GM23338 (cell line): ENCODE measurements at regions not wholly inside any gene's neighbourhood (a gene's known extent, or its start where the extent isn't known, plus 50 kb on each side); places are given as distances from the start of the nearest gene placed in this dataset.

Experiments
- ATAC-seq: fragments of 200-7000 bp; cut with Tn5 transposase; 3 replicates; pipeline ENCODE4 v1.9.1; 2020
- DNase-seq: peaks from one replicate; pipeline ENCODE4 v3.0.0-alpha.2; 2015; ENCODE audit warnings: low spot score
- H2AFZ ChIP-seq: fragments of 200-600 bp; sonication (generic); 2 replicates; pipeline ENCODE4 v1.8.0; 2016; ENCODE audit warnings: antibody characterized with exemption, mild to moderate bottlenecking, moderate library complexity
- H3F3A ChIP-seq: fragments of 200-600 bp; sonication (generic); replicated peaks from 2 replicates; pipeline ENCODE4 v1.8.0; 2017; ENCODE audit warnings: antibody characterized with exemption, mixed run types, low read depth
- H3K27ac ChIP-seq: fragments of 200-600 bp; sonication (generic); 2 replicates; pipeline ENCODE4 v1.6.1; 2016; ENCODE audit warnings: low read depth
- H3K27me3 ChIP-seq: fragments of 200-600 bp; sonication (generic); 2 replicates; pipeline ENCODE4 v1.8.0; 2016; ENCODE audit warnings: mild to moderate bottlenecking, mixed run types, moderate library complexity; ENCODE audit not compliant: insufficient read depth
- H3K36me3 ChIP-seq: fragments of 200-600 bp; sonication (generic); 2 replicates; pipeline ENCODE4 v1.8.0; 2016; ENCODE audit warnings: mild to moderate bottlenecking; ENCODE audit not compliant: insufficient read depth
- H3K4me1 ChIP-seq: fragments of 200-600 bp; sonication (generic); 2 replicates; pipeline ENCODE4 v1.8.0; 2016; ENCODE audit warnings: mild to moderate bottlenecking, moderate library complexity; ENCODE audit not compliant: insufficient read depth
- H3K4me2 ChIP-seq: fragments of 200-600 bp; sonication (generic); 2 replicates; pipeline ENCODE4 v1.7.1; 2017; ENCODE audit warnings: mixed run types
- H3K4me3 ChIP-seq: fragments of 200-600 bp; sonication (generic); 2 replicates; pipeline ENCODE4 v1.6.1; 2016; ENCODE audit warnings: mixed run types
- H3K79me2 ChIP-seq: fragments of 200-600 bp; sonication (generic); replicated peaks from 2 replicates; pipeline ENCODE4 v1.8.0; 2017; ENCODE audit warnings: mild to moderate bottlenecking; ENCODE audit not compliant: insufficient read depth
- H3K9me2 ChIP-seq: fragments of 200-600 bp; sonication (generic); 2 replicates; pipeline ENCODE4 v1.8.0; 2017; ENCODE audit not compliant: insufficient read depth
- H4K20me1 ChIP-seq: fragments of 200-600 bp; sonication (generic); replicated peaks from 2 replicates; pipeline ENCODE4 v1.8.0; 2017; ENCODE audit warnings: mild to moderate bottlenecking; ENCODE audit not compliant: insufficient read depth
- H3K27ac Mint-ChIP-seq: 2 replicates; pipeline ENCODE4 v1.8.0; 2020; ENCODE audit warnings: inconsistent platforms, mild to moderate bottlenecking, moderate library complexity, mixed read lengths
- H3K27me3 Mint-ChIP-seq: 3 replicates; pipeline ENCODE4 v1.8.0; 2022; ENCODE audit warnings: low read depth, mild to moderate bottlenecking, moderate library complexity, mixed read lengths, inconsistent platforms; ENCODE audit not compliant: insufficient read depth, poor library complexity
- H3K36me3 Mint-ChIP-seq: 3 replicates; pipeline ENCODE4 v1.8.0; 2021; ENCODE audit warnings: low read depth, mild to moderate bottlenecking, inconsistent platforms, moderate library complexity, mixed read lengths
- H3K4me1 Mint-ChIP-seq: 3 replicates; pipeline ENCODE4 v1.8.0; 2020; ENCODE audit warnings: mild to moderate bottlenecking, inconsistent platforms, mixed read lengths
- H3K4me3 Mint-ChIP-seq: 3 replicates; pipeline ENCODE4 v1.8.0; 2021; ENCODE audit warnings: moderate library complexity, mild to moderate bottlenecking, inconsistent platforms, mixed read lengths
- H3K9me3 Mint-ChIP-seq: 3 replicates; pipeline ENCODE4 v1.8.0; 2020; ENCODE audit warnings: moderate library complexity, mild to moderate bottlenecking, inconsistent platforms, mixed read lengths
- CTCF ChIP-seq, 2 experiments: fragments of 200-600 bp in 1 of 2; sonication (generic) in 1 of 2; conservative IDR thresholded peaks; 2 replicates each; pipeline versions ENCODE4 v1.5.1 to v1.6.1; 2016 to 2017; ENCODE audit warnings: antibody characterized with exemption in 2 of 2, low read depth in 2 of 2, mild to moderate bottlenecking in 2 of 2, moderate library complexity in 1 of 2
- EZH2 ChIP-seq: fragments of 200-600 bp; sonication (generic); IDR thresholded peaks from one replicate; pipeline ENCODE4 v1.8.0; 2017; ENCODE audit warnings: antibody characterized with exemption, mild to moderate bottlenecking, low read depth; ENCODE audit not compliant: unreplicated experiment
- JUNB ChIP-seq: IDR thresholded peaks from one replicate; pipeline ENCODE4 v1.6.1; 2016; ENCODE audit warnings: antibody characterized with exemption; ENCODE audit not compliant: unreplicated experiment
- POLR2AphosphoS5 ChIP-seq: IDR thresholded peaks from 2 replicates; pipeline ENCODE4 v1.6.1; 2016; ENCODE audit warnings: antibody characterized with exemption, low read depth
- REST ChIP-seq: IDR thresholded peaks from one replicate; pipeline ENCODE4 v1.6.1; 2018; ENCODE audit warnings: antibody characterized with exemption; ENCODE audit not compliant: unreplicated experiment
- STAT1 ChIP-seq: IDR thresholded peaks from one replicate; pipeline ENCODE4 v1.6.1; 2016; ENCODE audit warnings: antibody characterized with exemption; ENCODE audit not compliant: unreplicated experiment

- H3K4me3 Mint-ChIP-seq: peak overlapping the region; percentile 82
- peak overlapping the region; percentile 90 for H3K4me2 ChIP-seq
- peaks cover 17% of the 10 kb centered on the region for H3K27me3 Mint-ChIP-seq
- TF ChIP-seq REST (no peak), POLR2AphosphoS5 (peak; percentile 31; the same call in 1 of the 2 replicates), EZH2 (peak; percentile 48)
- H3K27ac ChIP-seq: peak overlapping the region; percentile 82; the same call in 1 of the 2 replicates
- H3K27ac Mint-ChIP-seq: no peak overlapping the region
- no peaks in the 10 kb centered on the region; the same call in 2 of the 3 replicates for H3K9me3 Mint-ChIP-seq
- H4K20me1 ChIP-seq: no peaks in the 10 kb centered on the region
- no peaks in the 10 kb centered on the region for H3K9me2 ChIP-seq
- H3K4me3 ChIP-seq: peak overlapping the region; percentile 65
- ATAC-seq: peak; percentile 83
- peaks cover 56% of the 10 kb centered on the region for H3K4me1 Mint-ChIP-seq
- no peaks in the 10 kb centered on the region for H3K36me3 ChIP-seq
- peak overlapping the region; percentile 91 for H2AFZ ChIP-seq
- DNase-seq: peak; percentile 86
- peaks cover 51% of the 10 kb centered on the region for H3K27me3 ChIP-seq
- peaks cover 39% of the 10 kb centered on the region for H3K4me1 ChIP-seq
- no peaks in the 10 kb centered on the region for H3K79me2 ChIP-seq
- H3F3A ChIP-seq: 0 out of 2 replicates have a peak, but pooled peaks cover 5% of the 10 kb centered on the region
- H3K36me3 Mint-ChIP-seq: no peaks in the 10 kb centered on the region; the same call in 2 of the 3 replicates
Measured at GRCh38 chr18:26655525-26656430, 107.4 kb upstream of the KCTD1 start.

DNA sequence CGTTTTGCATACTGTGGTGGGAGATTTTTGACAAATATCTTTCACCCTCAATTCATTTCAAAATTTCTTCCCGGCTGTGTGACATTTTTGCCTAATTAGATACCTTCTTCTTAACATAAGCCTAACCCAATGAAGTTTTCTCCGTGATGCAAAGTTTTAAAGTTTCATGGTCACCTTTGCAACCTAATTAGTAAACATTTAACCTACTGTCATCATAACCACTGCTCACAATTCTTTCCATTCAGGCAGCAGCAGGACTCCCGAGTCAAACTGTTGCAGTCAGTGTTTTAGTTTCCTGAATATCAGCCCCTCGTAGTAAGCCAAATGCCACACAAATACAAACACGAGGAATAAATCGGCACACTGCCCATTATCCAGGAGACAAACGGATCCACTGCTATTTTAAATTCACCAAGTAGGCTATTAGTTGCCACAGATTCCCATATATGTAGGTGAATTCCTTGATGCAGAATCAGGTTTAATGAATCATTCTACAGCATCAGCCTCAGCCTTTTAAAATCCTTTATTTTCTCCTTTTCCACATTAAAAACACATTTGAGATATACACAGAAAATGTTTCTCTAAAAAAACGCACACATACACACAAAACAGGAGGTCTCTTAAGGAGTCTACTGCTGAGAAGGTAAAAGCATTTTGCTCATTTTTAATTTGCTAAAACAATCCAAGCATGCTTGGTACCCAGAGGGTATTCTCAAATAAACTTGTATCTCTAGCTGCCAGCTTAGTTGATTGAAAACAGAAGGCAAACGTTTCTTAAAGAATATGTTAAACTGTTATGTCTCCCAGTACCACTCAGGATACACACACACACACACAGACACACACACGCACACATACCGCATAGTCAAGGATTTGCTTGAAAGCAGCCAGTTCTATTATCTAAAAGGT, 106.5 kb upstream of the KCTD1 start:
- no peak for DNase-seq
- H3K4me1 ChIP-seq: peaks cover 49% of the 10 kb centered on the region
- H3K27me3 ChIP-seq: peaks cover 58% of the 10 kb centered on the region
- no peaks in the 10 kb centered on the region; the same call in 2 of the 3 replicates for H3K9me3 Mint-ChIP-seq
- no peaks in the 10 kb centered on the region for H4K20me1 ChIP-seq
- peak overlapping the region; percentile 91 for H2AFZ ChIP-seq
- H3K36me3 ChIP-seq: no peaks in the 10 kb centered on the region
- H3K4me1 Mint-ChIP-seq: peaks cover 60% of the 10 kb centered on the region
- peaks cover 17% of the 10 kb centered on the region for H3K27me3 Mint-ChIP-seq
- H3K36me3 Mint-ChIP-seq: no peaks in the 10 kb centered on the region; the same call in 2 of the 3 replicates
- no peak for ATAC-seq
- H3K27ac ChIP-seq: no peak overlapping the region
- H3F3A ChIP-seq: 0 out of 2 replicates have a peak, but pooled peaks cover 5% of the 10 kb centered on the region
- no peaks in the 10 kb centered on the region for H3K79me2 ChIP-seq
- H3K9me2 ChIP-seq: no peaks in the 10 kb centered on the region
- H3K4me3 Mint-ChIP-seq: peak overlapping the region; percentile 82
- H3K4me3 ChIP-seq: peak overlapping the region; percentile 65
- H3K4me2 ChIP-seq: peak overlapping the region; percentile 90
- no peak overlapping the region for H3K27ac Mint-ChIP-seq
- TF ChIP-seq CTCF (conservative IDR thresholded peaks at IDR 0.05; ENCODE audit: low read depth in 2 of 2) (no peak), REST (no peak), JUNB (no peak), STAT1 (no peak), POLR2AphosphoS5 (no peak)
